Fibroblast of the aortic adventitia (primary cell): ENCODE measurements at regions not wholly inside any gene's neighbourhood (a gene's known extent, or its start where the extent isn't known, plus 50 kb on each side); places are given as distances from the start of the nearest gene placed in this dataset.

Experiments used
- DNase-seq: peaks from one replicate; pipeline ENCODE4 v3.0.0-alpha.2; 2010; ENCODE audit warnings: low read depth
- H3K4me3 ChIP-seq: 2 replicates; pipeline ENCODE4 v1.5.1; 2011; ENCODE audit warnings: low read depth, mild to moderate bottlenecking, control low read depth, low read length, moderate library complexity
- TF ChIP-seq, protein P1 (sequence below): IDR thresholded peaks from 2 replicates; pipeline ENCODE4 v1.5.1; 2011; ENCODE audit warnings: mild to moderate bottlenecking, low read length, control low read depth, inconsistent platforms; ENCODE audit not compliant: insufficient read depth

DNA sequence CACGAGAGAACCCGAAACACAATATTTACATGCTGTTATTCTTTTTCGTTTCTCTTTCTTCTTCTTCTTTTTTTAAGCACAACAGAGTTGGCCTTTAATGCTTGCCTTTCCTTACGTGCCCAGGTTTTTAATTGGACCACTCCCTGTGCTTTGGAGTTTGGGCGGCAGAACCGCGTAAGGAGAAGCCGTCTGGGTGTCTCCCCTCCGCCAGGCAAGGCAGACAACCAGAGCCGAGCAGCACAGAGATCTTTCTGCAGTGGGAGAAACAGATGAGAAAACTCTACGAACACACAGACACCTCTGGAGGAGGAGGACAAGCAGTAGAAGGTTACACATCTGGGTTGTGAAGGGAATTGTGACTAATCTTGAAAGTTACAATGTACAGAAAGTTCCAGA is 150.0 kb upstream of the UBL3 start:
- H3K4me3 ChIP-seq: no peak overlapping the region
- DNase-seq: no peak
- TF ChIP-seq, protein P1, sequence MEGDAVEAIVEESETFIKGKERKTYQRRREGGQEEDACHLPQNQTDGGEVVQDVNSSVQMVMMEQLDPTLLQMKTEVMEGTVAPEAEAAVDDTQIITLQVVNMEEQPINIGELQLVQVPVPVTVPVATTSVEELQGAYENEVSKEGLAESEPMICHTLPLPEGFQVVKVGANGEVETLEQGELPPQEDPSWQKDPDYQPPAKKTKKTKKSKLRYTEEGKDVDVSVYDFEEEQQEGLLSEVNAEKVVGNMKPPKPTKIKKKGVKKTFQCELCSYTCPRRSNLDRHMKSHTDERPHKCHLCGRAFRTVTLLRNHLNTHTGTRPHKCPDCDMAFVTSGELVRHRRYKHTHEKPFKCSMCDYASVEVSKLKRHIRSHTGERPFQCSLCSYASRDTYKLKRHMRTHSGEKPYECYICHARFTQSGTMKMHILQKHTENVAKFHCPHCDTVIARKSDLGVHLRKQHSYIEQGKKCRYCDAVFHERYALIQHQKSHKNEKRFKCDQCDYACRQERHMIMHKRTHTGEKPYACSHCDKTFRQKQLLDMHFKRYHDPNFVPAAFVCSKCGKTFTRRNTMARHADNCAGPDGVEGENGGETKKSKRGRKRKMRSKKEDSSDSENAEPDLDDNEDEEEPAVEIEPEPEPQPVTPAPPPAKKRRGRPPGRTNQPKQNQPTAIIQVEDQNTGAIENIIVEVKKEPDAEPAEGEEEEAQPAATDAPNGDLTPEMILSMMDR: no peak

GRCh38 chr13:29999492-30000369 is 149.3 kb upstream of the UBL3 start:
- no peak overlapping the region for H3K4me3 ChIP-seq
- no peak for DNase-seq
- TF ChIP-seq, protein P1: no peak

DNA sequence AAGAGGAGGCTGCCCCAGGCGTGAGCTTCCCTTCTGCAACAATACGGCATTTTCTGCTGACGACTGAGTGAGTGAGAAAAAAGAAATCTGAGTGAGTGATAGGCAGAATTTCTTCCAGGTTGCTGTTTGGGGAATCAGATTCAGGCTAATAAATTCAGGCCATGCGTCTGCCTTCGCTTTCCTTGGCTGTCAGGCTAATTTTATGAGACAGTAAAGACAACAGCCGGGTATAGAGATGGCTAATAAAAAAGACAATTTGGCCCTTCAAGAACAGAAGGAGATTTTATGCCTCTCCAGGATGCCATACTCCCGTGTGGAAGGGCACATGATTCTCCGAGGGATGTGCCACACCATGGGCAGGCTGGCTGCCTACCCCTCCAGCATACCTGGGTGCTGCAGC is 145.9 kb upstream of the UBL3 start:
- H3K4me3 ChIP-seq: no peak overlapping the region
- DNase-seq: no peak
- TF ChIP-seq, protein P1: no peak

- TF ChIP-seq, protein P1: no peak
- DNase-seq: no peak
- no peak overlapping the region for H3K4me3 ChIP-seq
These were observed 144.6 kb upstream of the UBL3 start for GRCh38 chr13:29994911-29995595.

DNA sequence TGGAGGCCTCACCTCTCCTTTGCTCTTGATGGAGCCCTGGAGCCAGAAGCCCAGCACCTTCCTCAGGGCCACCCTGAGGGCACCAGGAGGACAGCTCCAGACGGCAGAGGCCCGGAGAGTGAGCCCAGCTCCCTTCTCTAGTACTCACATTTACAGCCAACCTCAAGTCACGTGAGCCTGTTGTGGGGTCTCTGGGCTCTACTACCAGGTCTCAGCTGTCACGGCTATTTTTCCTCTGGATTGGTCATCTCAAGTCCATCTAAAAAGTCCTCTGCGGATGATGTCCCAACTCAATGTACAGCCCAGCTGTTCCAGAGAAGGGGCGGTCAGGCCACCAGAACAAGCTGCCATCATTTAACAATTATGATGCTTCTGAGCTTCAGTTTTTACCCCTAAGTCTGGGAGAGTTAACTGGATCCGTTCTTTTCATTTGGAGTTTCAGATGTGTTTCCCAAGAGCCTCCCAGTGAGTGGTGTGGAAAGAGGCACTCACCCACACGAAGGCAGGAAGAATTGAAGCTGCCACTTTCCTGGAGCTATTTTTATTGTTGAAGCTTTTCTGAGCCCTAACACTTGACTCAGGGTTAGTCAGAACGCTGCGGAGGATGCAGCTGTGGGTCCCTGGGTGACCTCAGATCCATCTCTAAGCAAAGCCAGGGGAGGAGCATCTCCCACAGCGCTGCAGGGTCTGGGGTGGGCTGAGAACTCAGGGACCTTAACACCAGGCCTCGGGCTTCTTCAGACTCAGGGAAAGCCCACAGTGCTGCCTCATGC is 143.5 kb upstream of the UBL3 start:
- H3K4me3 ChIP-seq: no peak overlapping the region
- peak; percentile 61 for DNase-seq
- TF ChIP-seq, protein P1: no peak

GRCh38 chr13:29993196-29993595 is 142.8 kb upstream of the UBL3 start:
- TF ChIP-seq, protein P1: no peak
- no peak overlapping the region for H3K4me3 ChIP-seq
- DNase-seq: no peak
